ENCODE measurements at regions not wholly inside any gene's neighbourhood (a gene's known extent, or its start where the extent isn't known, plus 50 kb on each side); places are given as distances from the start of the nearest gene placed in this dataset.

DNA sequence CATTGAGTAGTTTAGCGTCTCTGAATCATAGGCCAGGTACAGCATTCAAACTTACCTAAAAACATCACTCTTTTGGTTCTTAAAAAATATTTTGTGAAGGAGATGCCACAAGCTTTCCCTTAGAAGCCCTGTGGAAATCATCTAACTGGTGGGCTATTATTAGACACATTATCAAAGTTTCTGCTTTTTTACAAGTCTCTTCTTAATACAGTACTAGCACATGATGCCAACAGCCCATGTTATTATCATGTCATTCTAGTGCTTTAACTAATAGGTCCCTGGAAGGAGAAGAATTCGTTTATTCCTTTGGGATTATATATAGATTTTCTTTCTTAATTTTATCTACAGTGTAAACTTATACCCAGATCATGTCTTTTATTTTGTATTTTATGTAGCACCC is 146.0 kb upstream of the PTPRK start:
- no peak overlapping the region for H3K27ac Mint-ChIP-seq
- no peak overlapping the region for H3K4me3 Mint-ChIP-seq
- H3K4me1 Mint-ChIP-seq (ENCODE audit: low read depth) = no peaks in the 10 kb centered on the region
- peaks cover 38% of the 10 kb centered on the region for H3K27me3 Mint-ChIP-seq
- no peaks in the 10 kb centered on the region for H3K9me3 Mint-ChIP-seq
- no peaks in the 10 kb centered on the region for H3K36me3 Mint-ChIP-seq (ENCODE audit: low read depth)
- no peak for DNase-seq

DNA sequence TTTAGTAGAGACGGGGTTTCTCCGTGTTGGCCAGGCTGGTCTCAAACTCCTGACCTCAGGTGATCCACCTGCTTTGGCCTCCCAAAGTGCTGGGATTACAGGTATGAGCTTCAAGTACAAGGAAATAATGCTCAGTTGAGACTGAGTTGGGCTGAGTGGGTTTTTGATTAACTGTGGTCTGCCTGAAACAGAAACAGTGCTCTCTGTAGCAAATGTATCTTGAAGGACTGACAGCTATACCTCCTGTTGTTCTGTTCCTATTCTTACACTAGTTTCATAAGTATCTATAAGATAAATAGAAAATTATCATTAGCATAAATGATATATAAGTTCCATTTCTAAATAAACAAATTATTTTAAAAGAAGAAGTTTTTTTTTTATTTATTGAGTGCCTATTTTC is 142.8 kb upstream of the PTPRK start:
- Mint-ChIP-seq H3K4me1 (ENCODE audit: low read depth) (peaks cover 26% of the 10 kb centered on the region), H3K27me3 (peaks cover 24% of the 10 kb centered on the region), H3K36me3 (ENCODE audit: low read depth) (no peaks in the 10 kb centered on the region)

DNA sequence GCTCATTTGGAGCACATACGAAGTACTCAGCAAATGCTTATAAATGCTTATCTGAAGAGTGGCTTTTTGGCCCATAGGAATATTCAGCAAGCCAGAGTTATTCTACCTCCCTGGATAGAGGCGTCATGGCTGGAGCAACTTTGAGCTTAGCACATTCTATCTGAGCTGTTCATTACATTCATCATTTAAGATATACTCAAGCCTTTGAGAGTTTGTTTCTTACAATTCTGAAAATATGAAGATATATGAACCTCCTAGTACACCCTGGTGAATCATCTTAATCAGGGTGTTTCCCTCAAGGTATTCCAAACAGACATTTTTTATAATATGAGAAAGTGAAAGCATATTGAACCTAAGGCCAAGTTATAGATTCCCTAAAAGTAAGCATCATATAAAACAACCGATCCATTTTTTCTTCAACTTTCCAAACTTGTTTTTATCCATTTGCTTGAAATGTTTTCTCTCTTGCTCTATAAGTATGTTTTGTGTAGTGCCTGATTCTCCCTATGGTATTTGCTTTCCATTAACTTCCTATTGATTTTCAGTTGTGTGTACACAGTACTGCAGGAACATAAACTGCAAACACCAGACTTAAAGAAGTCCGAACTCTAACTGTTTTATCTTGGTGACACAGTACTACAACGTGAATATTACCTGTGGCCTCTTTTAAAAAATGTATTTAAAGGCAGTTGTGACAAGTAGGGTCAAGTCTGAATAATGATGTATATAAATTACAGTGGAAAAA is 139.7 kb upstream of the PTPRK start:
- Mint-ChIP-seq H3K4me1 (ENCODE audit: low read depth) (peaks cover 54% of the 10 kb centered on the region), H3K27ac (peak overlapping the region; percentile 8), H3K27me3 (peaks cover 12% of the 10 kb centered on the region), H3K4me3 (no peak overlapping the region), H3K9me3 (peaks cover 5% of the 10 kb centered on the region), H3K36me3 (ENCODE audit: low read depth) (no peaks in the 10 kb centered on the region)
- no peak for DNase-seq

More for the DNA sequence above, 142.8 kb upstream of the PTPRK start:
- Mint-ChIP-seq H3K27ac (no peak overlapping the region), H3K4me3 (no peak overlapping the region), H3K9me3 (no peaks in the 10 kb centered on the region)
- no peak for DNase-seq

DNA sequence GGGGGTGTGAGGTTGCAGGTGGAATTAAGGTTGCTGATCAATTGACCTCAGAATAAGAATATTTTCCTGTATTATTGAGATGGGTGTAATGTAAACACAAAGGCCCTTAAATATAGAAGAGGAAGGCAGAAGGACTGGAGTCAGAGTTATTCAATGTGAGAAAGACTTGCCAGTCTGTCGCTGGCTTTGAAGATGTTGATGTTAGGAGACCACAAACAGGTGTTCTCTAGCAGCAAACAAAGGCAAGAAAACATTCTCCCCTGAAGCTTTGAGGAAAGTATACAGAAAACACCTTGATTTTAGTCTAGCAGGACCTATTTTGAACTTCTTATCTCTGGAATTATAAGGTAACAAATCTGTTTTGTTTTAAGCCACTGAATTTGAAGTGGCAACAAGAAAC is 138.9 kb upstream of the PTPRK start:
- Mint-ChIP-seq H3K4me1 (ENCODE audit: low read depth) (peaks cover 61% of the 10 kb centered on the region), H3K27ac (no peak overlapping the region), H3K9me3 (peaks cover 5% of the 10 kb centered on the region), H3K27me3 (peaks cover 6% of the 10 kb centered on the region), H3K4me3 (no peak overlapping the region), H3K36me3 (ENCODE audit: low read depth) (no peaks in the 10 kb centered on the region)
- DNase-seq = no peak

DNA sequence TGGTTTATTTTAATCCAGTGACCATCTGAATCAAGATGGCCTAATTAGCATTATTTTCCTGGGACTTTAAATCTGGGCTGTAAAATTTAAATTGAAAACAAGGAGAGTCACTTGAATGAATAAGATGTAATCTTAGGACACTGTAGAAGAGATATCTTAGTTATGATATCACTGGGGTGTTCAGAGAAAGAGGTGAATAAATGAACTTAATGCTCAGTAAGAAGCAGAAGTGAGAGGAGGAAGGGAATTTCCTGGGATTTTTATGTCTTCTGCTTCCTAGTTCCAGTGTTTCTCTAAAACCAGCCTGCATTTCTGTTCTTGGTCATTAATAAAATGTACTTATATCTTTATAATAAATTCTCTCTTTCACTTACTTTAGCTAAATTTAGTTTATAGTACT is 136.8 kb upstream of the PTPRK start:
- peak overlapping the region; percentile 30 for H3K4me3 Mint-ChIP-seq
- peaks cover 62% of the 10 kb centered on the region for H3K4me1 Mint-ChIP-seq (ENCODE audit: low read depth)
- peak overlapping the region; percentile 89 for H3K27ac Mint-ChIP-seq
- H3K9me3 Mint-ChIP-seq = peaks cover 9% of the 10 kb centered on the region
- no peaks in the 10 kb centered on the region for H3K36me3 Mint-ChIP-seq (ENCODE audit: low read depth)
- DNase-seq = no peak
- H3K27me3 Mint-ChIP-seq = peaks cover 4% of the 10 kb centered on the region

DNA sequence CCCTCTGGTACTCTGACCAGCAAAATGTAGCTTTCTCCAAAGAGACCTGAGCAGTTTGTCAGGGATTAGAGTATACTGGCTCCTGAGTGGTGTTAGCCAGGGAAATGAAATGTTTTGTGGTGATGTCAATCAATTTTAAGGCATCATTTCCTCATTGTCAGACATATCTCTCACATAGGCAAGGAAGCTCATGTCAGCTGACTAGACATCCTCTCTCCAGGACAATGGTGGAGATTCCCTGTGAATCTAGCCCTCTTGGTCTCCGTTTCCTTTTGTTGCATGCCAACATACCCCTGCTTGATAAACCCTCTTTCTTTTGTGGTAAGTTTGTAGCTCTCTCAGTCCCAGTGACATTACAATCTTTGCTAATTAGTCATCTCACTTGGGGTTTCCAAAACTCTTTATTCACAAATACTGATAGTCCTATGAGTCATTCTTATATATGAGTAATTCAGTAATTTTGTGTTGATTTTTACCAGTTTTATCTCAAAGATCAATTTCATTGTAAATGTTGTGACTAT is 135.6 kb upstream of the PTPRK start:
- Mint-ChIP-seq H3K4me1 (ENCODE audit: low read depth) (peaks cover 62% of the 10 kb centered on the region), H3K9me3 (peaks cover 11% of the 10 kb centered on the region), H3K4me3 (peak overlapping the region; percentile 48), H3K27ac (peak overlapping the region; percentile 96), H3K27me3 (peaks cover 16% of the 10 kb centered on the region), H3K36me3 (ENCODE audit: low read depth) (no peaks in the 10 kb centered on the region)
- DNase-seq = no peak

DNA sequence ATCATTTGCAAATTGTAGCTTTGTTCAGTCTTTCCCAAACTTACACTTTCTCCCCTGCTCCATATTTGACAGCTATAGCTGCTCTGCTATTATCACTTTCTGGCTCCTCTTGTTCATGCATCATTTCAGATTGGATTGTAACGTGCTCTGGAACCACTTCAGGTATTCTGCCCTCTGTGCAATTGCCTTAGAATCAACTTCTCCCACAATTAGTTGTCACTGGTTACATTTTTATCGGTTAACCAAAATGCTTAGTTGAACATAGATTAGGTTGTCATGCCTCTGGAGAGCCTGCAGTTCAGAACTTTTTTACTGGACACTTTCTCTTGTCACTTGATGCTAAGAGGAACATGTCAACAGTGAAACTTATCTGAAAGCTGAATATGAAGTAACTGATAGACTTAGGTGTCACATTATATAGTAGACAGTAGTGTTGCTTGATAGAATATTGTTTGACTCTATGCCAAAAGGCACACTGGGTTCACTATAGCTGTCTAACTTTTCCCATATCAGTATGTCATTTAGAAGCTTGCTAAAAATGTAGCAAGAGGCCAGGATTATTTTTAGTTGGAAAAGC is 127.7 kb upstream of the PTPRK start:
- no peak overlapping the region for H3K27ac Mint-ChIP-seq
- peaks cover 20% of the 10 kb centered on the region for H3K4me1 Mint-ChIP-seq (ENCODE audit: low read depth)
- H3K4me3 Mint-ChIP-seq = no peak overlapping the region
- DNase-seq = no peak
- H3K9me3 Mint-ChIP-seq = peaks cover 8% of the 10 kb centered on the region
- H3K27me3 Mint-ChIP-seq = peaks cover 23% of the 10 kb centered on the region
- no peaks in the 10 kb centered on the region for H3K36me3 Mint-ChIP-seq (ENCODE audit: low read depth)

DNA sequence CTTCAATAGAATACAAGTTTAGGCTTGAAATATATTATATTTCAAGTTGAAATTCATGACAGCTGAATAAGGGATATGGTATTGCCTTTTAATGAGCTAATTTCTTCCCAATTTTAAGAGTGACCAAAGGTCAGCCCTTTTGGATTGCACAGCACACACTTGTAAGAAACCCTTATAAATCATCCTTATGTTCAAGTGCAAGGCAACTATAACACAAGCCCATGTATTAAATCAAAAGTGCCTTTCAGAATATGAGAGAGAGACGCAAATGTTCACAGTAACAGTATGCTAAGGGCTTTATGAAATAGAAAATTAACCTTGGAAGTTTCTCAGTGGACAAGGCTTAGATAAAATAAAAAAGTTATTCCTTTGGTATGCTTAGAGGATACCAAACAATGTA is 121.7 kb upstream of the PTPRK start:
- no peaks in the 10 kb centered on the region for H3K36me3 Mint-ChIP-seq (ENCODE audit: low read depth)
- H3K4me3 Mint-ChIP-seq = no peak overlapping the region
- DNase-seq = no peak
- peaks cover under 1% of the 10 kb centered on the region for H3K27me3 Mint-ChIP-seq
- H3K27ac Mint-ChIP-seq = no peak overlapping the region
- H3K4me1 Mint-ChIP-seq (ENCODE audit: low read depth) = no peaks in the 10 kb centered on the region
- no peaks in the 10 kb centered on the region for H3K9me3 Mint-ChIP-seq

DNA sequence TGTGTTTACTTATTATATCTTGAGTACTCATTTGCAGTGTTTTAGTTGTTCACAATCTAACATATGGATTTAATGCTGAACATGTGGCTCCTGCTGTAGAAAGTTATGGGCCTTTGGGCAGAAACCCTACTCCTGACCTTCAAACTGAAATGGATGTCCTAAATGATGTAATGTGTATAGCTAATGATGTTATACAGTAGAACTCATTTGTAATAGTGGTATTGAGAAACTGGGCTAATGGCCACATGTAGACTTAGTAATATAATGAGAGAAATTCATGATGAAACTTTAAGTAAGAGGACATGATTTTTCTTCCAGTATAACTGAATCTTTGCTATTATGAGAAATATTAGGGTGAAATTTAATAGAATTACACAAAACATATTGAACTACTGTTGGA is 121.3 kb upstream of the PTPRK start:
- H3K9me3 Mint-ChIP-seq = no peaks in the 10 kb centered on the region
- no peak overlapping the region for H3K27ac Mint-ChIP-seq
- no peaks in the 10 kb centered on the region for H3K36me3 Mint-ChIP-seq (ENCODE audit: low read depth)
- H3K27me3 Mint-ChIP-seq = peaks cover 5% of the 10 kb centered on the region
- no peak for DNase-seq
- no peak overlapping the region for H3K4me3 Mint-ChIP-seq
- no peaks in the 10 kb centered on the region for H3K4me1 Mint-ChIP-seq (ENCODE audit: low read depth)

DNA sequence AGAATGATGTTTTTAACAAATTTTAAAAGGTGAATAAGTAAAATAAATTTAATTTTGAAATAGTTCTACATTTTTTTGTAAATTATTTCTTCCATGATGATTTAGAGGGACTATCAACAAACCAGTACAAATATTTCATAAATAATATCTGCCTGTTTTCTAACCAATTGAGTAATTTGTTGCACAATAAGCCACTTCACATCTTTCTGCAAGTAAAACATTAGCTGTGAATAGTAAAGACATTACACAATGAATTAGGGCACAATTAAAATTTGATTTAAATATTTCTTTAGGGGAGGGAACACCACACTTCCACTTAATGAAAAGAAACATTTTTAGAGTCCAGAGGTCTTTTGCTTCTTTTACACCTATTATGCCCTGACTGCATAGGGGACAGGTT is 118.4 kb upstream of the PTPRK start:
- Mint-ChIP-seq H3K9me3 (no peaks in the 10 kb centered on the region), H3K36me3 (ENCODE audit: low read depth) (no peaks in the 10 kb centered on the region), H3K27ac (no peak overlapping the region), H3K27me3 (peaks cover 11% of the 10 kb centered on the region), H3K4me1 (ENCODE audit: low read depth) (no peaks in the 10 kb centered on the region), H3K4me3 (no peak overlapping the region)
- no peak for DNase-seq

DNA sequence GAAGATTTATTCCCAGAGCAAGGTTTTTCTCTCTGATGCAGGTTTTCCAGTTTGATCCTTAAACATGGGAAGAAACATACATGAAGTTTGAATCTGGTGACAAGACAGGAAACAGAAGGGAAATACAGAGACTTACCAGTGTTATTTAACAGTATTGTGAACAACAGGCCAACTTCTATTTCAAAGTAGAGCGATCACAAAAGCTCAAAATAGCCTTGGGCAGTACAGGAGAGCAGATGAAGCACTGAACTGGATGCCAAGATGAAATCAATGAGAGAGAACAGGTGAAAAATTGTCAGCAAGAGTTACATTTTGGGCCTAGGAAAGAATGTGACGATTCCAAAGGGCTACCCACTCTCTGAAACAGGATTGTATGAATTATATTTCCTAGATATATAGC is 114.8 kb upstream of the PTPRK start:
- Mint-ChIP-seq H3K27me3 (peaks cover 13% of the 10 kb centered on the region), H3K9me3 (no peaks in the 10 kb centered on the region), H3K4me1 (ENCODE audit: low read depth) (no peaks in the 10 kb centered on the region), H3K4me3 (no peak overlapping the region), H3K27ac (no peak overlapping the region), H3K36me3 (ENCODE audit: low read depth) (no peaks in the 10 kb centered on the region)
- no peak for DNase-seq

DNA sequence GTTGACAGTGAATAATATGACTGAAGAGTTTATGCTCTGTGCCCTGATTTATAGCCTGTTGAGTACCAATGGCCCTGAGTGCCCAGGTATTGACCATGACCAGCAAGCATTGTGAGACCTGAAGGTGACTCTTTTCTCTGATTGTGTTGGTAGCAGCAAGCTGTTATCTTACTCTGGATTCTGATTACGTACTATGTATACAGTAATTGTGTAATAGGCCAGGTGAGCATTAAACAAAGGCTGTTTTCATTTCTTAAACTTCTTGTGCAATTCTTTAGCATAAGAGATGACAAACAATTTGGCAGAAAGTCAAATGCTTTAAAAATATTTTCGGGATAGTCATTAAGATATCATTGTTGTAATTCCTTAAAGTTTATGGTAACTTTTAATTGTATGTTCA is 111.7 kb upstream of the PTPRK start:
- H3K4me1 Mint-ChIP-seq (ENCODE audit: low read depth) = no peaks in the 10 kb centered on the region
- H3K4me3 Mint-ChIP-seq = no peak overlapping the region
- H3K27me3 Mint-ChIP-seq = peaks cover 13% of the 10 kb centered on the region
- H3K27ac Mint-ChIP-seq = no peak overlapping the region
- DNase-seq = no peak
- no peaks in the 10 kb centered on the region for H3K36me3 Mint-ChIP-seq (ENCODE audit: low read depth)
- no peaks in the 10 kb centered on the region for H3K9me3 Mint-ChIP-seq

DNA sequence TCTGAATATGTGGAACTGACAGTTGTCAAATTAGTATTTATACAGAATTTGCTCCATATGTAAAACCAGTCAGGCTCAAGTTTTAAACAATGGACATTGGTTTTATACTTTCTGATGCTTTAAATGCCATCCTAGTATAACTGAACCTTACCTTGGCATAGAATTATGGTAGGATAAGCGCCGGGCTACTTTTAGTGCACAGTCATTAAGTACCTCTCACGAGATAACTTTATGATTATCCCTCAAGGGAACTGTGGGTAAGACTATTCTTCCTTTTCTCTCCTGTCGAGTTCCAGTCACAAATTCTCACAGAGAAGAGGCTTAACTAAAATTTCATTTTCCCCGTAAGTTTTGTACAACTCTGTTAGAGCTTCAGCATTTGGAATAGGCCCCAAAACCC is 110.6 kb upstream of the PTPRK start:
- Mint-ChIP-seq H3K4me3 (no peak overlapping the region), H3K4me1 (ENCODE audit: low read depth) (peaks cover 6% of the 10 kb centered on the region), H3K27me3 (peaks cover 6% of the 10 kb centered on the region), H3K36me3 (ENCODE audit: low read depth) (no peaks in the 10 kb centered on the region), H3K9me3 (no peaks in the 10 kb centered on the region), H3K27ac (no peak overlapping the region)
- no peak for DNase-seq

DNA sequence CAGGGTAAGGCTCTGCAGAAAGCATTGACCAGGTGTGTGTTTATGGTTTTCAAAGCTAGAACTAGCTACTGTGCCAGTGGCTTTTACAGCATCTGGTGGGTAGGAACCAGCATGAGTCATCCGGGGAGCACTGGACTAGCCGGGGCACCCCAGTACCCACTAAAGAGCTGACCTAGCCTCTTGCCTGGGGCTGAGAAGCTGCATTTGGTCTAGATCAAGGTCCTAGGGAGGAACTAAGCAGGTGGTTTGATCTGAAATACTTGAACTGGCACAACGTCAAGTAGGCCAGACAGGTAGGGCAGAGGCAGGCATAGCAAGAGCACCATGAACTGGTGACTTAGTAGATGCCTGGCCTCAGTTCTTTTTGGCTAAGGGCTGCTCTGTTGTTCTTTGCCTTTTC is 109.8 kb upstream of the PTPRK start:
- Mint-ChIP-seq H3K9me3 (no peaks in the 10 kb centered on the region), H3K27me3 (peaks cover 3% of the 10 kb centered on the region), H3K4me1 (ENCODE audit: low read depth) (peaks cover 6% of the 10 kb centered on the region), H3K4me3 (no peak overlapping the region), H3K27ac (no peak overlapping the region), H3K36me3 (ENCODE audit: low read depth) (no peaks in the 10 kb centered on the region)
- no peak for DNase-seq

DNA sequence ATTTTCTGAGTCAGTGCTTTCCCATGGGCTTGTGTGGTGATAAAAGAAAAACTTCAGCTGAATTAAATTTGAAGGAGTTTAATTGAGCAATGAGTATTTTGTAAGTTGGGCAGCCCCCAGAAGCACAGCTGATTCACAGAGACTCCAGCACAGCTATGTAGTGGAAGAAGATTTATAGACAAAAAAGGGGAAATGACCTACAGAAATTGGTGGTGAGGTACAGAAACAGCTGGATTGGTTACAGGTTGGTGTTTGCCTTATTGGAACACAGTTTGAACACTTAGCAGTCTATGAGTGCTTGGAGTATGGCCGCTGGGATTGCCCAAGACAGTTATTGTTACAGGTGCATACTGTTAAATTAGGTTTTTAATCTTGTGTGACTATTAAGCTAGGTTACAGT is 96.9 kb upstream of the PTPRK start:
- H3K27me3 Mint-ChIP-seq = peaks cover 41% of the 10 kb centered on the region
- H3K36me3 Mint-ChIP-seq (ENCODE audit: low read depth) = no peaks in the 10 kb centered on the region
- peaks cover 1% of the 10 kb centered on the region for H3K4me1 Mint-ChIP-seq (ENCODE audit: low read depth)
- DNase-seq = no peak
- no peak overlapping the region for H3K27ac Mint-ChIP-seq
- peaks cover 8% of the 10 kb centered on the region for H3K9me3 Mint-ChIP-seq
- H3K4me3 Mint-ChIP-seq = no peak overlapping the region

Data from activated T-cell treated with anti-CD3 and anti-CD28 coated beads, Interleukin-2, amount 50 U/mL, for 24 hours (primary cell).